Lung (tissue), 11 donors: ENCODE measurements at regions not wholly inside any gene's neighbourhood (a gene's known extent, or its start where the extent isn't known, plus 50 kb on each side); places are given as distances from the start of the nearest gene placed in this dataset.
"Not testable (repeated sequence)": the region's sequence is repeated elsewhere in the genome, so short reads cannot be mapped to it uniquely, and the experiment has no call there.

Experiments
- ATAC-seq: fragments of 200-7000 bp; cut with Tn5 transposase; one replicate; pipeline ENCODE4 v1.9.1; 2020; ENCODE audit warnings: moderate number of reproducible peaks; ENCODE audit not compliant: insufficient read depth, low FRiP score
- DNase-seq, 3 donors: peaks; one replicate each; pipeline ENCODE4 v3.0.0-alpha.2; 2013 to 2017
- H3K27ac ChIP-seq, 2 donors: one replicate each; pipeline ENCODE4 v1.5.1; 2013; ENCODE audit warnings: mild to moderate bottlenecking in 2 of 2, moderate library complexity in 2 of 2, control low read depth in 1 of 2, inconsistent platforms in 1 of 2, low read depth in 1 of 2, low read length in 1 of 2
- H3K27me3 ChIP-seq, 3 donors: one replicate each; pipeline ENCODE4 v1.5.1; 2013; ENCODE audit warnings: low read length in 2 of 3; ENCODE audit not compliant: control insufficient read depth in 3 of 3, insufficient read depth in 3 of 3
- H3K36me3 ChIP-seq, 4 donors: one replicate each; pipeline ENCODE4 v1.5.1; 2013; ENCODE audit warnings: low read length in 4 of 4, mild to moderate bottlenecking in 1 of 4, moderate library complexity in 1 of 4; ENCODE audit not compliant: control insufficient read depth in 4 of 4, insufficient read depth in 4 of 4
- H3K4me1 ChIP-seq, 5 donors: one replicate each; pipeline ENCODE4 v1.5.1; 2013; ENCODE audit warnings: low read length in 5 of 5, mild to moderate bottlenecking in 2 of 5, moderate library complexity in 1 of 5; ENCODE audit not compliant: control insufficient read depth in 5 of 5, insufficient read depth in 5 of 5
- H3K4me3 ChIP-seq: one replicate; pipeline ENCODE4 v1.5.1; 2013; ENCODE audit warnings: mild to moderate bottlenecking, control low read depth, moderate library complexity
- H3K9ac ChIP-seq, 2 donors: one replicate each; pipeline ENCODE4 v1.5.1; 2013; ENCODE audit warnings: low read length in 2 of 2, control low read depth in 1 of 2; ENCODE audit not compliant: insufficient read depth in 1 of 2
- H3K9me3 ChIP-seq, 4 donors: one replicate each; pipeline ENCODE4 v1.5.1; 2013; ENCODE audit warnings: low read length in 3 of 4, mild to moderate bottlenecking in 1 of 4, moderate library complexity in 1 of 4; ENCODE audit not compliant: control insufficient read depth in 4 of 4, insufficient read depth in 3 of 4
- CTCF ChIP-seq: IDR thresholded peaks from 2 replicates; pipeline ENCODE4 v1.5.1; 2012; ENCODE audit warnings: mild to moderate bottlenecking; ENCODE audit errors: control extremely low read depth, extremely low read depth
- WGBS, 2 donors: extraction: QIAGEN DNeasy Blood & Tissue Kit; methylation state at CpG; one replicate each; pipeline ENCODE4 v1.1.7; 2013; 5-methylcytosine and 5-hydroxymethylcytosine counted together
- donor health status: control.
- donor health status: control.
- donor health status: Bipolar disorder and iron deficiency.
- donor health status: healthy.
- donor health status: DM: yes; HTN: yes; CAD: no.

- no peak for TF ChIP-seq CTCF
- Histone ChIP-seq H3K4me3 (no peak overlapping the region), H3K36me3 (no peaks in the 10 kb centered on the region), H3K4me1 (no peaks in the 10 kb centered on the region), H3K27me3 (no peaks in the 10 kb centered on the region), H3K9me3 (no peaks in the 10 kb centered on the region), H3K27ac (no peak overlapping the region), H3K9ac (no peak overlapping the region)
- DNase-seq (no peak), ATAC-seq (no peak)
- WGBS, 2 donors: 92 to 93% methylated on average over 8 of the region's 8 CpGs
These were observed 124.6 kb upstream of the PPP1R9A start for GRCh38 chr7:94782777-94783176.

GRCh38 chr7:94787285-94787684 lies 120.1 kb upstream of the PPP1R9A start:
- no peak for TF ChIP-seq CTCF
- Histone ChIP-seq H3K36me3 (no peaks in the 10 kb centered on the region), H3K27ac (no peak overlapping the region), H3K9ac (no peak overlapping the region), H3K27me3 (no peaks in the 10 kb centered on the region), H3K4me3 (no peak overlapping the region), H3K4me1 (no peaks in the 10 kb centered on the region), H3K9me3 (no peaks in the 10 kb centered on the region)
- ATAC-seq (no peak), DNase-seq (no peak)
- 52 to 79% methylated on average over 1 of the region's 1 CpG for WGBS, 2 donors

- not testable (repeated sequence) for DNase-seq, H3K4me3 ChIP-seq
These were observed 119.0 kb upstream of the PPP1R9A start for GRCh38 chr7:94788378-94788777.

GRCh38 chr7:94792241-94792640 lies 115.2 kb upstream of the PPP1R9A start:
- no peaks in the 10 kb centered on the region for H3K36me3 ChIP-seq
- no peak overlapping the region for H3K4me3 ChIP-seq
- no peak overlapping the region for H3K27ac ChIP-seq
- DNase-seq (no peak), ATAC-seq (no peak)
- TF ChIP-seq CTCF: no peak
- WGBS, 2 donors: 89 to 91% methylated on average over 2 of the region's 2 CpGs
- H3K9me3 ChIP-seq: no peaks in the 10 kb centered on the region
- no peaks in the 10 kb centered on the region for H3K4me1 ChIP-seq
- no peak overlapping the region for H3K9ac ChIP-seq
- no peaks in the 10 kb centered on the region for H3K27me3 ChIP-seq

More at GRCh38 chr7:94788378-94788777, 119.0 kb upstream of the PPP1R9A start:
- not testable (repeated sequence) for H3K27me3 ChIP-seq, H3K36me3 ChIP-seq, ATAC-seq, H3K9me3 ChIP-seq, H3K27ac ChIP-seq, H3K9ac ChIP-seq, H3K4me1 ChIP-seq
- WGBS, 2 donors: 90 to 95% methylated on average over 3 of the region's 3 CpGs

- H3K27ac ChIP-seq, DNase-seq, H3K4me3 ChIP-seq, H3K9me3 ChIP-seq, H3K9ac ChIP-seq, H3K27me3 ChIP-seq, ATAC-seq, H3K4me1 ChIP-seq, H3K36me3 ChIP-seq: not testable (repeated sequence)
- 93 to 96% methylated on average over 6 of the region's 6 CpGs for WGBS, 2 donors
These were observed 110.0 kb upstream of the PPP1R9A start for GRCh38 chr7:94797404-94797803.
